ENCODE measurements at regions not wholly inside any gene's neighbourhood (a gene's known extent, or its start where the extent isn't known, plus 50 kb on each side); places are given as distances from the start of the nearest gene placed in this dataset.

DNA sequence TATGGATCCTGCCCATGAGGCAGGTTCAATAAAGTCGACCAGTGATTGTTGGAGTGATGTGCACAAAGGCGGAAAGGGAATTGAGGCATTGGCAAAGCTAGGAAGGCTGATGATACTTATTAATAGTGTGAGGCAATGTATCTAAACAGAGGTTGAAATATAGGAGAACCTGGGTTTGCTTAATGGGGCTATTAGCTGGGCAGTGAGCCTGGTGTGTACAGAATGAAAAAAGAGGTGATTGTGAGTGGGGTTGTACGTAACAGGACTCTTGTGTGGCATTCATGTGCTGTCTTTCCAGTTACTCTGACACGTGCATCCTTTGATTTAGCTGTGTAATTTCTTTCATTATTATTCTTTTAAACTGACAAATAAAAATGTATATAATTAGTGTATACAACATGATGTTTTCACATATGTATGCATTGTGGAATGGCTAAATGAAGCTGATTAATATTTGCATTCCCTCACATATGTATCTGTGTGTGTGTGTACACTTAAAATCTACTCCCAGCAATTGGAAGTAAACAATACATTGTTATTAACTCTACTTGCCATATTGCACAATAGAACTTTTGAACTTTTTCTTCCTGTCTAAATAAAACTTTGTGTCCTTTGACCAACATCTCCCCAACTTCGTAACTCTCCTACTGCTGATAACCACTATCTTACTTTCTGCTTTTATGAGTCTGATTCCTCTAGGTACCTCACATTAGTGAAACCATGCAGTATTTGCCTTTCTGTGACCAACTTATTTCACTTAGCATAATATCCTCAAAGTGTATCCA, 220.5 kb upstream of the SLC35B3 start:
- Histone ChIP-seq H3K9me3 (ENCODE audit: low read depth, low read length, poor library complexity, severe bottlenecking) (no peaks in the 10 kb centered on the region), H3K27ac (ENCODE audit: low read depth, low read length, poor library complexity, severe bottlenecking) (no peak overlapping the region), H3K27me3 (replicated peaks; ENCODE audit: insufficient read depth, low read depth, low read length, poor library complexity) (no peaks in the 10 kb centered on the region), H3K36me3 (ENCODE audit: insufficient read depth, low read length, poor library complexity, severe bottlenecking) (no peaks in the 10 kb centered on the region), H3K4me3 (ENCODE audit: low read depth, low read length, poor library complexity, severe bottlenecking) (no peak overlapping the region), H3K4me1 (ENCODE audit: insufficient read depth, low read length, poor library complexity, severe bottlenecking) (no peaks in the 10 kb centered on the region)
- ChIA-PET POLR2A (ENCODE audit: low non-redundant PET) (no interaction called here), CTCF (no interaction called here)
- TF ChIP-seq EZH2 (IDR thresholded peaks at IDR 0.05; ENCODE audit: borderline replicate concordance, low read depth, low read length, poor library complexity, severe bottlenecking) = no peak
- TF ChIP-seq, protein P1, sequence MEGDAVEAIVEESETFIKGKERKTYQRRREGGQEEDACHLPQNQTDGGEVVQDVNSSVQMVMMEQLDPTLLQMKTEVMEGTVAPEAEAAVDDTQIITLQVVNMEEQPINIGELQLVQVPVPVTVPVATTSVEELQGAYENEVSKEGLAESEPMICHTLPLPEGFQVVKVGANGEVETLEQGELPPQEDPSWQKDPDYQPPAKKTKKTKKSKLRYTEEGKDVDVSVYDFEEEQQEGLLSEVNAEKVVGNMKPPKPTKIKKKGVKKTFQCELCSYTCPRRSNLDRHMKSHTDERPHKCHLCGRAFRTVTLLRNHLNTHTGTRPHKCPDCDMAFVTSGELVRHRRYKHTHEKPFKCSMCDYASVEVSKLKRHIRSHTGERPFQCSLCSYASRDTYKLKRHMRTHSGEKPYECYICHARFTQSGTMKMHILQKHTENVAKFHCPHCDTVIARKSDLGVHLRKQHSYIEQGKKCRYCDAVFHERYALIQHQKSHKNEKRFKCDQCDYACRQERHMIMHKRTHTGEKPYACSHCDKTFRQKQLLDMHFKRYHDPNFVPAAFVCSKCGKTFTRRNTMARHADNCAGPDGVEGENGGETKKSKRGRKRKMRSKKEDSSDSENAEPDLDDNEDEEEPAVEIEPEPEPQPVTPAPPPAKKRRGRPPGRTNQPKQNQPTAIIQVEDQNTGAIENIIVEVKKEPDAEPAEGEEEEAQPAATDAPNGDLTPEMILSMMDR (conservative IDR thresholded peaks at IDR 0.05; ENCODE audit: low read depth, low read length) = no peak
- DNase-seq (ENCODE audit: low spot score) = no peak
- intact Hi-C loops (cut with micrococcal nuclease; ENCODE audit: unreplicated experiment) = no loop called here
- no TSS peak for BruUV-seq (replicated peaks)

DNA sequence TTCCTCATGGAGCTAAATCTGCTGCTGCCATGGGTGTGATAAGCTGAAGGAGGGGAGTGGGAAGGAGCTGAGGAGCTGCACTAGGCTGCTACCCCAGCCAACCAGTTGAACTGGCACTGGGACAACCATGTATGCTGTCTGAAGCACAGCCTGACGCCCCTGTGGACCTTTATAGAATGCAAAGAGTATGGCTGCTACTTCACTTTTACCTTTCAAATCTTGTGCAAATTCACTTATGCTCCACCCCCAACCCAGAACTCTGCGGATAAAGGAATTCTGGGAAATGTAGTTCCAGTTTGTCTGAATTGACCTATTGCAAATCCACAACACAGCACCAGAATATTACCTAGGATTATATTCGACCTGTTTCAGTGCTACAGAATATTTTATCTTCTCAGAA, 217.4 kb upstream of the SLC35B3 start:
- Histone ChIP-seq H3K4me1 (ENCODE audit: insufficient read depth, low read length, poor library complexity, severe bottlenecking) (no peaks in the 10 kb centered on the region), H3K27me3 (replicated peaks; ENCODE audit: insufficient read depth, low read depth, low read length, poor library complexity) (no peaks in the 10 kb centered on the region), H3K36me3 (ENCODE audit: insufficient read depth, low read length, poor library complexity, severe bottlenecking) (no peaks in the 10 kb centered on the region), H3K27ac (ENCODE audit: low read depth, low read length, poor library complexity, severe bottlenecking) (no peak overlapping the region), H3K9me3 (ENCODE audit: low read depth, low read length, poor library complexity, severe bottlenecking) (no peaks in the 10 kb centered on the region), H3K4me3 (ENCODE audit: low read depth, low read length, poor library complexity, severe bottlenecking) (no peak overlapping the region)
- DNase-seq (ENCODE audit: low spot score) = no peak
- CTCF ChIA-PET = no interaction called here
- no peak for TF ChIP-seq EZH2 (IDR thresholded peaks at IDR 0.05; ENCODE audit: borderline replicate concordance, low read depth, low read length, poor library complexity, severe bottlenecking)
- TF ChIP-seq, protein P1 (conservative IDR thresholded peaks at IDR 0.05; ENCODE audit: low read depth, low read length) = no peak
- intact Hi-C loops (cut with micrococcal nuclease; ENCODE audit: unreplicated experiment) = no loop called here
- no TSS peak for BruUV-seq (replicated peaks)
- POLR2A ChIA-PET (ENCODE audit: low non-redundant PET) = no interaction called here

GRCh38 chr6:8651998-8652397, 216.7 kb upstream of the SLC35B3 start:
- POLR2A ChIA-PET (ENCODE audit: low non-redundant PET) = no interaction called here
- H3K27ac ChIP-seq (ENCODE audit: low read depth, low read length, poor library complexity, severe bottlenecking) = no peak overlapping the region
- no TSS peak for BruUV-seq (replicated peaks)
- intact Hi-C loops (cut with micrococcal nuclease; ENCODE audit: unreplicated experiment) = no loop called here
- no peaks in the 10 kb centered on the region for H3K4me1 ChIP-seq (ENCODE audit: insufficient read depth, low read length, poor library complexity, severe bottlenecking)
- no peaks in the 10 kb centered on the region for H3K36me3 ChIP-seq (ENCODE audit: insufficient read depth, low read length, poor library complexity, severe bottlenecking)
- no peaks in the 10 kb centered on the region for H3K9me3 ChIP-seq (ENCODE audit: low read depth, low read length, poor library complexity, severe bottlenecking)
- TF ChIP-seq, protein P1 (conservative IDR thresholded peaks at IDR 0.05; ENCODE audit: low read depth, low read length) = no peak
- DNase-seq (ENCODE audit: low spot score) = no peak
- H3K4me3 ChIP-seq (ENCODE audit: low read depth, low read length, poor library complexity, severe bottlenecking) = no peak overlapping the region
- H3K27me3 ChIP-seq (replicated peaks; ENCODE audit: insufficient read depth, low read depth, low read length, poor library complexity) = no peaks in the 10 kb centered on the region
- CTCF ChIA-PET = no interaction called here

Measured in A673 (cell line).